H9 (cell line): ENCODE measurements at regions not wholly inside any gene's neighbourhood (a gene's known extent, or its start where the extent isn't known, plus 50 kb on each side); places are given as distances from the start of the nearest gene placed in this dataset.

Experiments used
- DNase-seq: peaks from one replicate; pipeline ENCODE4 v3.0.0-alpha.2; 2017
- H2AFZ ChIP-seq: one replicate; pipeline ENCODE4 v1.6.1; 2013; ENCODE audit warnings: mild to moderate bottlenecking, low read length, control low read depth, moderate library complexity
- H2AK5ac ChIP-seq: 2 replicates; pipeline ENCODE4 v1.6.1; 2013; ENCODE audit warnings: low read length, control low read depth, mixed read lengths; ENCODE audit not compliant: insufficient read length
- H2BK120ac ChIP-seq: one replicate; pipeline ENCODE4 v1.6.1; 2013; ENCODE audit warnings: low read depth, mild to moderate bottlenecking, low read length, control low read depth, inconsistent platforms; ENCODE audit not compliant: poor library complexity, severe bottlenecking
- H2BK12ac ChIP-seq: 2 replicates; pipeline ENCODE4 v1.6.1; 2013; ENCODE audit warnings: low read length, control low read depth, mixed read lengths, low read depth; ENCODE audit not compliant: insufficient read length
- H2BK15ac ChIP-seq: 2 replicates; pipeline ENCODE4 v1.6.1; 2013; ENCODE audit warnings: low read depth, low read length, control low read depth
- H2BK20ac ChIP-seq: one replicate; pipeline ENCODE4 v1.6.1; 2013; ENCODE audit warnings: low read depth, mild to moderate bottlenecking, low read length, control low read depth, inconsistent platforms; ENCODE audit not compliant: poor library complexity, severe bottlenecking
- H2BK5ac ChIP-seq: 2 replicates; pipeline ENCODE4 v1.6.1; 2013; ENCODE audit warnings: low read length, control low read depth, mixed read lengths; ENCODE audit not compliant: insufficient read length
- H3K14ac ChIP-seq: 2 replicates; pipeline ENCODE4 v1.6.1; 2013; ENCODE audit warnings: low read length, control low read depth; ENCODE audit not compliant: insufficient read depth
- H3K18ac ChIP-seq: 2 replicates; pipeline ENCODE4 v1.6.1; 2013; ENCODE audit warnings: low read depth, mild to moderate bottlenecking, mixed read lengths, low read length, control low read depth; ENCODE audit not compliant: insufficient read length
- H3K23ac ChIP-seq: 2 replicates; pipeline ENCODE4 v1.6.1; 2013; ENCODE audit warnings: low read length, control low read depth, mixed read lengths, low read depth; ENCODE audit not compliant: insufficient read length
- H3K23me2 ChIP-seq: 2 replicates; pipeline ENCODE4 v1.6.1; 2013; ENCODE audit warnings: low read depth, mild to moderate bottlenecking, mixed read lengths, low read length, control low read depth; ENCODE audit not compliant: insufficient read length, poor library complexity, severe bottlenecking
- H3K27ac ChIP-seq: 2 replicates; pipeline ENCODE4 v1.5.1; 2013; ENCODE audit warnings: low read length, control low read depth, mixed read lengths, low read depth; ENCODE audit not compliant: insufficient read length
- H3K27me3 ChIP-seq: 2 replicates; pipeline ENCODE4 v1.6.1; 2013; ENCODE audit warnings: low read length, control low read depth, inconsistent platforms; ENCODE audit not compliant: insufficient read depth
- H3K4ac ChIP-seq: 2 replicates; pipeline ENCODE4 v1.6.1; 2013; ENCODE audit warnings: low read depth, mild to moderate bottlenecking, control low read depth, inconsistent platforms, low read length, moderate library complexity
- H3K4me1 ChIP-seq: 2 replicates; pipeline ENCODE4 v1.6.1; 2013; ENCODE audit warnings: low read length, control low read depth, inconsistent platforms; ENCODE audit not compliant: insufficient read depth
- H3K4me2 ChIP-seq: 2 replicates; pipeline ENCODE4 v1.6.1; 2013; ENCODE audit warnings: low read length, control low read depth, mixed read lengths; ENCODE audit not compliant: insufficient read length, insufficient read depth
- H3K56ac ChIP-seq: 2 replicates; pipeline ENCODE4 v1.6.1; 2013; ENCODE audit warnings: low read depth, mild to moderate bottlenecking, mixed read lengths, low read length, control low read depth; ENCODE audit not compliant: insufficient read length
- H3K79me1 ChIP-seq: 2 replicates; pipeline ENCODE4 v1.6.1; 2013; ENCODE audit warnings: low read depth, mild to moderate bottlenecking, moderate library complexity, low read length, control low read depth, inconsistent platforms; ENCODE audit not compliant: insufficient read depth, poor library complexity, severe bottlenecking
- H3K79me2 ChIP-seq: 2 replicates; pipeline ENCODE4 v1.6.1; 2013; ENCODE audit warnings: low read length, control low read depth, inconsistent platforms; ENCODE audit not compliant: insufficient read depth
- H3K9ac ChIP-seq: 2 replicates; pipeline ENCODE4 v1.6.1; 2013; ENCODE audit warnings: low read length, control low read depth, mixed read lengths; ENCODE audit not compliant: insufficient read length; ENCODE audit errors: extremely low read depth
- H3K9me3 ChIP-seq: one replicate; pipeline ENCODE4 v1.6.1; 2013; ENCODE audit warnings: low read depth, low read length, inconsistent platforms; ENCODE audit not compliant: control insufficient read depth
- H3T11ph ChIP-seq: one replicate; pipeline ENCODE4 v1.6.1; 2013; ENCODE audit warnings: mild to moderate bottlenecking, low read length, control low read depth, inconsistent platforms
- H4K20me1 ChIP-seq: one replicate; pipeline ENCODE4 v1.6.1; 2013; ENCODE audit not compliant: control insufficient read depth, insufficient read length, insufficient read depth
- H4K5ac ChIP-seq: 2 replicates; pipeline ENCODE4 v1.6.1; 2013; ENCODE audit warnings: low read depth, mild to moderate bottlenecking, mixed read lengths, low read length, control low read depth; ENCODE audit not compliant: insufficient read length
- H4K8ac ChIP-seq: replicated peaks from 2 replicates; pipeline ENCODE4 v1.6.1; 2013; ENCODE audit warnings: low read length, control low read depth, mixed read lengths, low read depth; ENCODE audit not compliant: insufficient read length
- H4K91ac ChIP-seq: 2 replicates; pipeline ENCODE4 v1.6.1; 2013; ENCODE audit warnings: low read depth, mild to moderate bottlenecking, moderate library complexity, mixed read lengths, low read length, control low read depth; ENCODE audit not compliant: insufficient read length
- H3K27ac Mint-ChIP-seq, 3 experiments: 2 replicates in 2 of 3; 3 replicates in 1 of 3; pipeline ENCODE4 v1.8.0; 2020 to 2021; ENCODE audit warnings: mixed read lengths in 3 of 3, mild to moderate bottlenecking in 1 of 3, moderate library complexity in 1 of 3
- H3K27me3 Mint-ChIP-seq: 2 replicates; pipeline ENCODE4 v1.8.0; 2021; ENCODE audit warnings: low read depth, mild to moderate bottlenecking, moderate library complexity, mixed read lengths
- H3K36me3 Mint-ChIP-seq, 3 experiments: 2 replicates in 2 of 3; 3 replicates in 1 of 3; pipeline ENCODE4 v1.8.0; 2020 to 2021; ENCODE audit warnings: low read depth in 3 of 3, mixed read lengths in 3 of 3; ENCODE audit not compliant: insufficient read depth in 1 of 3
- H3K4me1 Mint-ChIP-seq, 2 experiments: 2 replicates each; pipeline ENCODE4 v1.8.0; 2020; ENCODE audit warnings: mixed read lengths in 2 of 2
- H3K4me3 Mint-ChIP-seq, 2 experiments: 2 replicates in 1 of 2; 3 replicates in 1 of 2; pipeline ENCODE4 v1.8.0; 2020 to 2021; ENCODE audit warnings: mild to moderate bottlenecking in 2 of 2, mixed read lengths in 2 of 2, moderate library complexity in 1 of 2
- H3K9me3 Mint-ChIP-seq, 2 experiments: 2 replicates in 1 of 2; 3 replicates in 1 of 2; pipeline ENCODE4 v1.8.0; 2020; ENCODE audit warnings: mild to moderate bottlenecking in 2 of 2, mixed read lengths in 2 of 2, moderate library complexity in 1 of 2
- CTCF ChIP-seq: fragments of 200-600 bp; sonication (generic); conservative IDR thresholded peaks from 3 replicates; pipeline ENCODE4 v1.8.0; 2021; ENCODE audit warnings: antibody characterized with exemption, mild to moderate bottlenecking
- WGBS: extraction: QIAGEN DNeasy Blood & Tissue Kit; methylation state at CpG from one replicate; pipeline ENCODE4 v1.1.7; 2013; ENCODE audit warnings: missing lambda C conversion rate, low lambda C conversion rate, mixed read lengths; ENCODE audit not compliant: insufficient read length; ENCODE audit errors: extremely low coverage; 5-methylcytosine and 5-hydroxymethylcytosine counted together

GRCh38 chr7:113519472-113519871 lies 399.3 kb downstream of the PPP1R3A start:
- H2BK120ac ChIP-seq = no peak overlapping the region
- no peak overlapping the region for H2AK5ac ChIP-seq
- no peak overlapping the region for H3K9ac ChIP-seq
- H3K4me1 ChIP-seq = no peaks in the 10 kb centered on the region
- H4K8ac ChIP-seq = no peak overlapping the region
- no peak overlapping the region for H3T11ph ChIP-seq
- no peak overlapping the region for H3K18ac ChIP-seq
- no peak overlapping the region for H3K14ac ChIP-seq
- H2BK12ac ChIP-seq = no peak overlapping the region
- Mint-ChIP-seq H3K9me3 (peaks cover 8 to 52% of the 10 kb centered on the region in 2 experiments; a peak in 4 of 5 replicates), H3K27ac (no peak overlapping the region), H3K4me1 (no peaks in the 10 kb centered on the region), H3K27me3 (no peaks in the 10 kb centered on the region; the same call in none of the 2 replicates), H3K36me3 (peaks cover 0 to 8% (median 0%) of the 10 kb centered on the region in 3 experiments; a peak in 2 of 7 replicates), H3K4me3 (no peak overlapping the region)
- TF ChIP-seq CTCF = no peak
- no CpG with 5 or more reads among the region's 5 CpGs for WGBS
- H4K5ac ChIP-seq = no peak overlapping the region
- no peaks in the 10 kb centered on the region for H3K9me3 ChIP-seq
- no peaks in the 10 kb centered on the region for H3K79me1 ChIP-seq
- no peak overlapping the region for H3K27ac ChIP-seq
- no peaks in the 10 kb centered on the region for H3K27me3 ChIP-seq
- no peak overlapping the region for H3K23ac ChIP-seq
- H3K23me2 ChIP-seq = no peaks in the 10 kb centered on the region
- H2BK5ac ChIP-seq = no peak overlapping the region
- no peak overlapping the region for H3K56ac ChIP-seq
- DNase-seq = no peak
- H2BK20ac ChIP-seq = no peak overlapping the region
- no peak overlapping the region for H3K4ac ChIP-seq
- no peak overlapping the region for H4K91ac ChIP-seq
- H2AFZ ChIP-seq = no peak overlapping the region
- H4K20me1 ChIP-seq = no peaks in the 10 kb centered on the region
- no peaks in the 10 kb centered on the region for H3K79me2 ChIP-seq
- no peak overlapping the region for H2BK15ac ChIP-seq
- H3K4me2 ChIP-seq = no peak overlapping the region
